H1 (cell line): ENCODE measurements at regions not wholly inside any gene's neighbourhood (a gene's known extent, or its start where the extent isn't known, plus 50 kb on each side); places are given as distances from the start of the nearest gene placed in this dataset.

Experiments used
- CTCF ChIA-PET: fragments of 300-600 bp; sonication (Branson Sonifier 250); formaldehyde crosslinking; loops from one replicate; lab custom pipeline; 2021; ENCODE audit not compliant: partially characterized antibody; lab: Charles Lee
- POLR2A ChIA-PET: fragments of 300-600 bp; sonication (Branson Sonifier 250); formaldehyde crosslinking; loops from one replicate; lab custom pipeline; 2021; ENCODE audit warnings: inconsistent platforms; ENCODE audit not compliant: partially characterized antibody; lab: Charles Lee
- DNase-seq, 2 experiments: peaks; one replicate each; pipeline versions ENCODE4 v3.0.0 to v3.0.0-alpha.2; 2010 to 2022; ENCODE audit warnings: low spot score in 2 of 2, low read depth in 1 of 2, mixed read lengths in 1 of 2
- FAIRE-seq: peaks from 2 replicates; lab custom pipeline; 2011; peaks lifted over from hg19 to GRCh38; lab: Jason Lieb, UNC
- H2AFZ ChIP-seq: 2 replicates; pipeline ENCODE4 v1.8.1; 2012; ENCODE audit warnings: low read length, inconsistent platforms
- H2AK5ac ChIP-seq: 2 replicates; pipeline ENCODE4 v1.6.1; 2013; ENCODE audit warnings: low read depth, low read length
- H2BK120ac ChIP-seq: replicated peaks from 2 replicates; pipeline ENCODE3; 2013; ENCODE audit warnings: low read depth, low read length, inconsistent platforms
- H2BK12ac ChIP-seq: 2 replicates; pipeline ENCODE4 v1.6.1; 2013; ENCODE audit warnings: low read depth, low read length
- H2BK15ac ChIP-seq: 2 replicates; pipeline ENCODE4 v1.6.1; 2013; ENCODE audit warnings: low read length
- H2BK20ac ChIP-seq: 2 replicates; pipeline ENCODE4 v1.6.1; 2013; ENCODE audit warnings: low read length
- H2BK5ac ChIP-seq: 2 replicates; pipeline ENCODE4 v1.6.1; 2013; ENCODE audit warnings: low read depth, low read length
- H3K14ac ChIP-seq: 2 replicates; pipeline ENCODE4 v1.6.1; 2013; ENCODE audit warnings: inconsistent platforms; ENCODE audit not compliant: insufficient read length
- H3K18ac ChIP-seq: 2 replicates; pipeline ENCODE4 v1.6.1; 2013; ENCODE audit warnings: low read length; ENCODE audit errors: extremely low read depth
- H3K23ac ChIP-seq: 2 replicates; pipeline ENCODE4 v1.6.1; 2013; ENCODE audit warnings: inconsistent platforms; ENCODE audit not compliant: insufficient read length
- H3K23me2 ChIP-seq: 2 replicates; pipeline ENCODE4 v1.6.1; 2013; ENCODE audit warnings: low read depth, low read length
- H3K27ac ChIP-seq: 2 replicates; pipeline ENCODE4 v1.6.1; 2011; ENCODE audit warnings: low read depth, low read length, inconsistent platforms
- H3K27me3 ChIP-seq, 4 experiments: replicated peaks in 1 of 4; 1 replicate in 1 of 4; 2 replicates in 3 of 4; pipeline versions ENCODE4 v1.6.1 to v1.8.1; 2011 to 2013; ENCODE audit warnings: low read length in 3 of 4, mild to moderate bottlenecking in 3 of 4, inconsistent platforms in 2 of 4, mixed read lengths in 2 of 4, moderate library complexity in 1 of 4; ENCODE audit not compliant: control insufficient read depth in 3 of 4, insufficient read depth in 3 of 4; ENCODE audit errors: extremely low read depth in 1 of 4
- H3K36me3 ChIP-seq, 4 experiments: 2 replicates each; pipeline versions ENCODE4 v1.6.1 to v1.8.1; 2011 to 2013; ENCODE audit warnings: mild to moderate bottlenecking in 4 of 4, low read length in 3 of 4, moderate library complexity in 2 of 4, control low read depth in 1 of 4, inconsistent platforms in 1 of 4; ENCODE audit not compliant: insufficient read depth in 4 of 4, control insufficient read depth in 2 of 4
- H3K4ac ChIP-seq: replicated peaks from 2 replicates; pipeline ENCODE3; 2013; ENCODE audit warnings: low read length, low read depth, mixed read lengths, inconsistent platforms; ENCODE audit not compliant: insufficient read length
- H3K4me1 ChIP-seq, 4 experiments: replicated peaks in 1 of 4; 1 replicate in 1 of 4; 2 replicates in 3 of 4; pipeline versions ENCODE4 v1.6.1 to v1.8.1; 2011 to 2013; ENCODE audit warnings: low read length in 3 of 4, inconsistent platforms in 2 of 4, mixed read lengths in 1 of 4; ENCODE audit not compliant: insufficient read depth in 4 of 4, control insufficient read depth in 3 of 4
- H3K4me2 ChIP-seq, 2 experiments: 2 replicates each; pipeline versions ENCODE4 v1.6.1 to v1.8.1; 2011 to 2013; ENCODE audit warnings: low read depth in 2 of 2, low read length in 2 of 2, control low read depth in 1 of 2, inconsistent platforms in 1 of 2, mild to moderate bottlenecking in 1 of 2; ENCODE audit not compliant: insufficient read depth in 1 of 2
- H3K4me3 ChIP-seq, 4 experiments: fragments of 200-600, 300-600 bp in 1 of 4; sonication (generic), shearing (Covaris generic), sonication (Bioruptor Twin) in 1 of 4; 2 replicates each; pipeline versions ENCODE4 v1.5.1 to v1.8.1; 2011 to 2016; ENCODE audit warnings: low read length in 4 of 4, low read depth in 3 of 4, control low read depth in 2 of 4, inconsistent platforms in 2 of 4, mild to moderate bottlenecking in 2 of 4, mixed read lengths in 1 of 4, moderate library complexity in 1 of 4; ENCODE audit not compliant: insufficient read depth in 2 of 4; ENCODE audit errors: extremely low read depth in 1 of 4
- H3K56ac ChIP-seq: replicated peaks from 2 replicates; pipeline ENCODE3; 2013; ENCODE audit warnings: low read depth, mild to moderate bottlenecking, mixed read lengths, low read length, inconsistent platforms; ENCODE audit not compliant: insufficient read length
- H3K79me1 ChIP-seq: 2 replicates; pipeline ENCODE4 v1.6.1; 2013; ENCODE audit warnings: low read depth, low read length, control low read depth
- H3K79me2 ChIP-seq, 2 experiments: 2 replicates each; pipeline versions ENCODE4 v1.6.1 to v1.8.1; 2012 to 2013; ENCODE audit warnings: low read length in 2 of 2, mild to moderate bottlenecking in 2 of 2, inconsistent platforms in 1 of 2; ENCODE audit not compliant: insufficient read depth in 2 of 2, control insufficient read depth in 1 of 2
- H3K9ac ChIP-seq, 4 experiments: replicated peaks in 1 of 4; 1 replicate in 1 of 4; 2 replicates in 3 of 4; pipeline versions ENCODE4 v1.6.1 to v1.8.1; 2011 to 2013; ENCODE audit warnings: low read depth in 3 of 4, low read length in 3 of 4, control low read depth in 2 of 4, mild to moderate bottlenecking in 2 of 4, moderate library complexity in 2 of 4, inconsistent platforms in 1 of 4; ENCODE audit errors: extremely low read depth in 1 of 4
- H3K9me3 ChIP-seq, 2 experiments: 2 replicates each; pipeline versions ENCODE4 v1.6.1 to v1.8.1; 2012 to 2013; ENCODE audit warnings: mild to moderate bottlenecking in 2 of 2, moderate library complexity in 2 of 2, control low read depth in 1 of 2, inconsistent platforms in 1 of 2, low read depth in 1 of 2, low read length in 1 of 2, mixed read lengths in 1 of 2; ENCODE audit not compliant: insufficient read depth in 2 of 2
- H4K20me1 ChIP-seq, 2 experiments: replicated peaks in 1 of 2; 2 replicates each; pipeline versions ENCODE3 to v1.8.1; 2011 to 2013; ENCODE audit warnings: inconsistent platforms in 2 of 2, low read length in 2 of 2, mild to moderate bottlenecking in 1 of 2; ENCODE audit not compliant: insufficient read depth in 2 of 2, control insufficient read depth in 1 of 2
- H4K5ac ChIP-seq: 2 replicates; pipeline ENCODE4 v1.6.1; 2013; ENCODE audit warnings: low read length, low read depth, mixed read lengths, inconsistent platforms; ENCODE audit not compliant: insufficient read length
- H4K8ac ChIP-seq: 2 replicates; pipeline ENCODE4 v1.8.0; 2013; ENCODE audit warnings: mild to moderate bottlenecking, moderate library complexity, low read length, inconsistent platforms; ENCODE audit not compliant: insufficient read depth; ENCODE audit errors: extremely low read depth
- H4K91ac ChIP-seq: replicated peaks from 2 replicates; pipeline ENCODE3; 2013; ENCODE audit warnings: low read length, mixed read lengths, inconsistent platforms; ENCODE audit not compliant: insufficient read length
- BCL11A ChIP-seq, 2 experiments: IDR thresholded peaks; one replicate each; pipeline ENCODE4 v1.6.1; 2011; ENCODE audit warnings: low read depth in 2 of 2, low read length in 2 of 2, mild to moderate bottlenecking in 2 of 2
- CBX8 ChIP-seq: fragments of 300-800, 300-1000 bp; sonication (generic); IDR thresholded peaks from 2 replicates; pipeline ENCODE4 v1.7.1; 2016; ENCODE audit warnings: low read depth, low read length, borderline replicate concordance
- CEBPB ChIP-seq: IDR thresholded peaks from 2 replicates; pipeline ENCODE4 v1.6.1; 2012; ENCODE audit warnings: low read depth, low read length
- CHD1 ChIP-seq: IDR thresholded peaks from 2 replicates; pipeline ENCODE4 v1.6.1; 2012; ENCODE audit warnings: low read depth, low read length, improper control_type of control experiment
- HDAC6 ChIP-seq: IDR thresholded peaks from one replicate; pipeline ENCODE4 v1.7.1; 2012; ENCODE audit warnings: low read depth, mild to moderate bottlenecking, inconsistent platforms, low read length, moderate library complexity
- PHF8 ChIP-seq: fragments of 200-600 bp; sonication (generic); conservative IDR thresholded peaks from 2 replicates; pipeline ENCODE4 v1.7.1; 2012; ENCODE audit warnings: low read depth, mild to moderate bottlenecking, inconsistent platforms, low read length, moderate library complexity
- SIRT6 ChIP-seq: IDR thresholded peaks from one replicate; pipeline ENCODE4 v1.7.1; 2012; ENCODE audit warnings: low read length, inconsistent platforms
- SIX5 ChIP-seq: IDR thresholded peaks from 2 replicates; pipeline ENCODE4 v1.6.1; 2011; ENCODE audit warnings: mild to moderate bottlenecking, low read depth, low read length
- SP4 ChIP-seq: IDR thresholded peaks from 2 replicates; pipeline ENCODE4 v1.6.1; 2012; ENCODE audit warnings: low read length, inconsistent platforms
- SRF ChIP-seq: IDR thresholded peaks from 2 replicates; pipeline ENCODE4 v1.6.1; 2011; ENCODE audit warnings: mild to moderate bottlenecking, low read depth, low read length, moderate library complexity
- SUZ12 ChIP-seq: fragments of 200-600 bp; sonication (generic); IDR thresholded peaks from 2 replicates; pipeline ENCODE4 v1.6.1; 2012; ENCODE audit warnings: mild to moderate bottlenecking, inconsistent platforms, low read length, moderate library complexity, mixed read lengths
- WGBS, 2 experiments: shearing (Covaris generic) in 1 of 2; methylation state at CpG; one replicate each; pipeline versions ENCODE4 v1.1.6 to v1.1.7; 2013 to 2015; ENCODE audit warnings: low lambda C conversion rate in 2 of 2, mixed read lengths in 2 of 2, inconsistent platforms in 1 of 2, low coverage in 1 of 2, missing lambda C conversion rate in 1 of 2; ENCODE audit not compliant: insufficient replicate concordance in 2 of 2, insufficient coverage in 1 of 2, insufficient read length in 1 of 2; ENCODE audit errors: extremely low coverage in 1 of 2, missing lambda C conversion rate in 1 of 2; 5-methylcytosine and 5-hydroxymethylcytosine counted together
- TF ChIP-seq, protein P1 (sequence below): IDR thresholded peaks from 2 replicates; pipeline ENCODE4 v1.6.1; 2011; ENCODE audit warnings: low read length, improper control_type of control experiment

DNA sequence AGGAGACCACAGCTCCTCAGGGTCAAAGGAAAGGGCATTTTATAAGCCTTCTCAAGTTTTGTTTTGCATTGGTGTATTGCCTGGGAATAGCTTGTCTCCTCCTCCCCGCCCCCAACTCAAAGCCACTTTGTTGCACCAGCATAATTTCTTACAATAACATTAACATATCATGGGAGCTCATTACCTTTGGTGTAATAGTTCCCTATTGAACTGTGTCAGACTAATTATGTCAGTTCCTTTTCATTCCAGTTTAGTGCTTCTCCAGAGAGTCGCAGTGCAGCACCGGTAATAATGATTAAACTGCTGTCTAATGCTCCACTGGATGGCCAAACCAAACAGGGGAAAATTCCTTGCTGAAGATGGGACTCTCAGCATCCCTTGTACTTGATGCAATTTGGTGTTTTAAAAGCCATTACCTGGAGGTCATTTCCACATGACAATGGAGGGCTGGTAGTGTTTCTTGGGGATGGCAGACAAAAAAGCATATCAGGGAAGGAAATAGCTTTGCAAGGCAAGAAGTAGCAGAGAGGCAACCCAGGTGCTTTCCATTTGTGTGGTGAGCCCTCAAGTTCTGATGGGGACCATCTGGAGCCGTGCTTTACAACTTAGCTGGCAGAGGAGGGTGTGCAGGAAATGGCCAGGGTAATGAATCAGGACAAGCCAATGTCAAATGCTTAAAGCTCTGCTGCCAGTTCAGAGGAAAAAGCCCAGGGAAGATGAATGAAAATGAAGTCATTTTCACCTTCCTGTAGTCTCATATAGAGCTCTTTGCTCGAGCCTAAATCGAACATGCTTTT is 91.5 kb upstream of the NLRP1 start:
- H2BK12ac ChIP-seq, result no peak overlapping the region
- no peak overlapping the region for H4K5ac ChIP-seq
- H4K20me1 ChIP-seq, result no peaks in the 10 kb centered on the region
- no peaks in the 10 kb centered on the region for H3K79me2 ChIP-seq
- no peak overlapping the region for H2AFZ ChIP-seq
- H4K91ac ChIP-seq, result no peak overlapping the region
- ChIA-PET POLR2A (no interaction called here), CTCF (interaction anchor here (0.7 to 2.5 kb wide), 6 partner anchors 8 to 602 kb away, joined by 3 to 8 read pairs (median 5); no protein-coding TSS in a partner anchor)
- H3K36me3 ChIP-seq, result no peaks in the 10 kb centered on the region
- no peak overlapping the region for H2BK120ac ChIP-seq
- no peaks in the 10 kb centered on the region for H3K27me3 ChIP-seq
- no peak overlapping the region for H3K4ac ChIP-seq
- H3K23ac ChIP-seq, result no peak overlapping the region
- H2BK20ac ChIP-seq, result no peak overlapping the region
- no peaks in the 10 kb centered on the region; the same call in 1 of the 2 replicates for H3K23me2 ChIP-seq
- DNase-seq (no peak), FAIRE-seq (no peak)
- 90% methylated on average over 6 of the region's 6 CpGs; no CpG with 5 or more reads in 1 of the 2 experiments for WGBS, 2 experiments
- H2BK15ac ChIP-seq, result no peak overlapping the region
- no peak overlapping the region for H3K14ac ChIP-seq
- peaks cover 0 to 5% of the 10 kb centered on the region in 2 experiments; a peak in 1 of 4 replicates for H3K9me3 ChIP-seq
- no peak overlapping the region for H3K56ac ChIP-seq
- no peak overlapping the region for H3K18ac ChIP-seq
- no peak for TF ChIP-seq SP4
- TF ChIP-seq HDAC6, result no peak
- TF ChIP-seq CBX8, result no peak
- no peak for TF ChIP-seq CEBPB
- TF ChIP-seq SIRT6, result no peak
- TF ChIP-seq BCL11A (IDR thresholded peaks at IDR 0.05; ENCODE audit: low read depth in 2 of 2, low read length in 2 of 2), result no peak
- no peak for TF ChIP-seq SUZ12
- TF ChIP-seq, protein P1, sequence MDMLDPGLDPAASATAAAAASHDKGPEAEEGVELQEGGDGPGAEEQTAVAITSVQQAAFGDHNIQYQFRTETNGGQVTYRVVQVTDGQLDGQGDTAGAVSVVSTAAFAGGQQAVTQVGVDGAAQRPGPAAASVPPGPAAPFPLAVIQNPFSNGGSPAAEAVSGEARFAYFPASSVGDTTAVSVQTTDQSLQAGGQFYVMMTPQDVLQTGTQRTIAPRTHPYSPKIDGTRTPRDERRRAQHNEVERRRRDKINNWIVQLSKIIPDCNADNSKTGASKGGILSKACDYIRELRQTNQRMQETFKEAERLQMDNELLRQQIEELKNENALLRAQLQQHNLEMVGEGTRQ, result no peak
- no peak for TF ChIP-seq SRF
- TF ChIP-seq SIX5, result no peak
- TF ChIP-seq CHD1, result no peak
- TF ChIP-seq PHF8, result no peak
- H3K79me1 ChIP-seq, result no peaks in the 10 kb centered on the region
- H3K9ac ChIP-seq, result no peak overlapping the region
- no peak overlapping the region for H2AK5ac ChIP-seq
- no peak overlapping the region for H4K8ac ChIP-seq
- no peak overlapping the region for H2BK5ac ChIP-seq
- no peak overlapping the region for H3K4me2 ChIP-seq
- no peak overlapping the region for H3K4me3 ChIP-seq
- H3K4me1 ChIP-seq, result peaks cover 0 to under 1% (median 0%) of the 10 kb centered on the region in 4 experiments; a peak in 3 of 7 replicates
- H3K27ac ChIP-seq, result no peak overlapping the region
